Fibroblast of lung (primary cell): ENCODE measurements at regions not wholly inside any gene's neighbourhood (a gene's known extent, or its start where the extent isn't known, plus 50 kb on each side); places are given as distances from the start of the nearest gene placed in this dataset.

Experiments
- DNase-seq, 2 donors: peaks; one replicate each; pipeline versions ENCODE4 v3.0.0 to v3.0.0-alpha.2; 2010; ENCODE audit warnings: low read depth in 2 of 2
- H2AFZ ChIP-seq: 2 replicates; pipeline ENCODE4 v1.5.1; 2012; ENCODE audit warnings: low read length, control low read depth, inconsistent platforms
- H3K27ac ChIP-seq: 2 replicates; pipeline ENCODE4 v1.5.1; 2011; ENCODE audit warnings: low read length, control low read depth; ENCODE audit not compliant: insufficient read depth
- H3K27me3 ChIP-seq: 2 replicates; pipeline ENCODE4 v1.5.1; 2011; ENCODE audit warnings: mild to moderate bottlenecking, low read length; ENCODE audit not compliant: control insufficient read depth, insufficient read depth
- H3K36me3 ChIP-seq: 2 replicates; pipeline ENCODE4 v1.5.1; 2011; ENCODE audit warnings: low read length; ENCODE audit not compliant: control insufficient read depth, insufficient read depth
- H3K4me1 ChIP-seq: 2 replicates; pipeline ENCODE4 v1.5.1; 2011; ENCODE audit warnings: low read length; ENCODE audit not compliant: control insufficient read depth, insufficient read depth; ENCODE audit errors: extremely low read depth
- H3K4me2 ChIP-seq: 2 replicates; pipeline ENCODE4 v1.5.1; 2011; ENCODE audit warnings: low read length, control low read depth; ENCODE audit not compliant: insufficient read depth; ENCODE audit errors: extremely low read depth
- H3K4me3 ChIP-seq, 4 experiments: fragments of 200-600 bp in 1 of 4; sonication (generic) in 1 of 4; replicated peaks in 1 of 4; 2 replicates each; pipeline ENCODE4 v1.5.1; 2011 to 2016; ENCODE audit warnings: low read length in 4 of 4, low read depth in 3 of 4, mild to moderate bottlenecking in 3 of 4, control low read depth in 2 of 4, inconsistent platforms in 1 of 4, mixed read lengths in 1 of 4; ENCODE audit not compliant: insufficient read depth in 1 of 4; ENCODE audit errors: control extremely low read depth in 1 of 4
- H3K79me2 ChIP-seq: 2 replicates; pipeline ENCODE4 v1.5.1; 2012; ENCODE audit warnings: mild to moderate bottlenecking, low read length, inconsistent platforms; ENCODE audit not compliant: control insufficient read depth, insufficient read depth
- H3K9ac ChIP-seq: 2 replicates; pipeline ENCODE4 v1.5.1; 2011; ENCODE audit warnings: mild to moderate bottlenecking, low read length, control low read depth; ENCODE audit not compliant: insufficient read depth
- H3K9me3 ChIP-seq: 2 replicates; pipeline ENCODE4 v1.5.1; 2012; ENCODE audit warnings: low read depth, low read length; ENCODE audit not compliant: control insufficient read depth, insufficient read depth
- H4K20me1 ChIP-seq: 2 replicates; pipeline ENCODE4 v1.5.1; 2011; ENCODE audit warnings: low read length; ENCODE audit not compliant: control insufficient read depth, insufficient read depth; ENCODE audit errors: extremely low read depth
- CTCF ChIP-seq, 2 donors: IDR thresholded peaks in 1 of 2; conservative IDR thresholded peaks in 1 of 2; 1 replicate in 1 of 2; 2 replicates in 1 of 2; pipeline ENCODE4 v1.5.1; 2011 to 2012; ENCODE audit warnings: low read length in 2 of 2, control low read depth in 1 of 2, inconsistent platforms in 1 of 2, low read depth in 1 of 2, mild to moderate bottlenecking in 1 of 2
- EZH2 ChIP-seq: IDR thresholded peaks from 2 replicates; pipeline ENCODE4 v1.5.1; 2012; ENCODE audit warnings: low read length, control low read depth, mild to moderate bottlenecking; ENCODE audit errors: missing control alignments

GRCh38 chrX:118257781-118258180, 88.1 kb upstream of the WDR44 start:
- no peaks in the 10 kb centered on the region for H3K79me2 ChIP-seq
- no peak overlapping the region for H3K4me3 ChIP-seq
- H3K4me1 ChIP-seq: no peaks in the 10 kb centered on the region
- TF ChIP-seq CTCF (conservative IDR thresholded peaks at IDR 0.05 in 1 of 2, IDR thresholded peaks at IDR 0.05 in 1 of 2; ENCODE audit: low read depth in 1 of 2, low read length in 2 of 2) (no peak), EZH2 (no peak)
- no peaks in the 10 kb centered on the region for H4K20me1 ChIP-seq
- H2AFZ ChIP-seq: no peak overlapping the region
- H3K9ac ChIP-seq: no peak overlapping the region
- H3K36me3 ChIP-seq: no peaks in the 10 kb centered on the region
- H3K9me3 ChIP-seq: no peaks in the 10 kb centered on the region
- no peak for DNase-seq
- H3K27ac ChIP-seq: no peak overlapping the region
- H3K4me2 ChIP-seq: no peak overlapping the region
- no peaks in the 10 kb centered on the region for H3K27me3 ChIP-seq

- no peaks in the 10 kb centered on the region for H3K9me3 ChIP-seq
- H3K4me3 ChIP-seq: no peak overlapping the region
- H3K27me3 ChIP-seq: no peaks in the 10 kb centered on the region
- no peak overlapping the region for H2AFZ ChIP-seq
- H4K20me1 ChIP-seq: no peaks in the 10 kb centered on the region
- H3K36me3 ChIP-seq: no peaks in the 10 kb centered on the region
- TF ChIP-seq CTCF (conservative IDR thresholded peaks at IDR 0.05 in 1 of 2, IDR thresholded peaks at IDR 0.05 in 1 of 2; ENCODE audit: low read depth in 1 of 2, low read length in 2 of 2) (no peak), EZH2 (no peak)
- no peak overlapping the region for H3K27ac ChIP-seq
- DNase-seq: no peak
- no peaks in the 10 kb centered on the region for H3K4me1 ChIP-seq
- no peak overlapping the region for H3K9ac ChIP-seq
- H3K4me2 ChIP-seq: no peak overlapping the region
- H3K79me2 ChIP-seq: no peaks in the 10 kb centered on the region
These were observed 86.7 kb upstream of the WDR44 start for GRCh38 chrX:118259213-118259612.

- H3K27ac ChIP-seq: no peak overlapping the region
- no peak overlapping the region for H3K9ac ChIP-seq
- no peaks in the 10 kb centered on the region for H3K79me2 ChIP-seq
- no peak overlapping the region for H3K4me2 ChIP-seq
- H3K36me3 ChIP-seq: no peaks in the 10 kb centered on the region
- no peak overlapping the region for H2AFZ ChIP-seq
- TF ChIP-seq EZH2 (no peak), CTCF (conservative IDR thresholded peaks at IDR 0.05 in 1 of 2, IDR thresholded peaks at IDR 0.05 in 1 of 2; ENCODE audit: low read depth in 1 of 2, low read length in 2 of 2) (no peak)
- no peak overlapping the region for H3K4me3 ChIP-seq
- DNase-seq: no peak
- no peaks in the 10 kb centered on the region for H3K4me1 ChIP-seq
- H4K20me1 ChIP-seq: no peaks in the 10 kb centered on the region
- H3K27me3 ChIP-seq: no peaks in the 10 kb centered on the region
- no peaks in the 10 kb centered on the region for H3K9me3 ChIP-seq
These were observed 84.8 kb upstream of the WDR44 start for GRCh38 chrX:118261151-118261550.
